Keratinocyte (primary cell): ENCODE measurements at regions not wholly inside any gene's neighbourhood (a gene's known extent, or its start where the extent isn't known, plus 50 kb on each side); places are given as distances from the start of the nearest gene placed in this dataset.

Experiments
- EZH2 ChIP-seq: IDR thresholded peaks from one replicate; pipeline ENCODE4 v1.6.1; 2012; ENCODE audit warnings: inconsistent platforms, mild to moderate bottlenecking, low read length, moderate library complexity
- TF ChIP-seq, protein P1 (sequence below), 3 experiments: IDR thresholded peaks in 1 of 3; conservative IDR thresholded peaks in 1 of 3; optimal IDR thresholded peaks in 1 of 3; 2 replicates in 2 of 3; 3 replicates in 1 of 3; pipeline versions ENCODE3 to v1.5.1; 2011; ENCODE audit warnings: low read length in 3 of 3, mild to moderate bottlenecking in 3 of 3, moderate library complexity in 2 of 3, control low read depth in 1 of 3, inconsistent platforms in 1 of 3; ENCODE audit not compliant: insufficient read depth in 2 of 3; ENCODE audit errors: extremely low read depth in 1 of 3

DNA sequence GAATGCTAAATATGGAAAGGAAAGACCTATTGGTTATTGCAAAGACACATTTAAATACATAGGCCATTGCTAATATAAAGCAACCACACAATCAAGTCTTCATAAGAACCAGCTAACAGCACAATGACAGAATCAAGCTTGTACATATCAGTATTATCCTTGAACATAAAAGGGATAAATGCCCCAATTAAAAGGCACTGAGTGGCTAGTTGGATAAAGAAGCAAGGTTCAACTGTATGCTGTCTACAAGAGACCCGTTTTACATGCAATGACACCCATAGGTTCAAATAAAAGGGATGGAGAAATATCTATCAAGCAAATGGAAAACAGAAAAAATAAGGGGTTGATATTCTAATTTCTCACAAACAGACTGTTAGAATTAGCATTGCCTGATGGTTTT is 706.1 kb downstream of the EPHA3 start:
- TF ChIP-seq EZH2: no peak
- TF ChIP-seq, protein P1, sequence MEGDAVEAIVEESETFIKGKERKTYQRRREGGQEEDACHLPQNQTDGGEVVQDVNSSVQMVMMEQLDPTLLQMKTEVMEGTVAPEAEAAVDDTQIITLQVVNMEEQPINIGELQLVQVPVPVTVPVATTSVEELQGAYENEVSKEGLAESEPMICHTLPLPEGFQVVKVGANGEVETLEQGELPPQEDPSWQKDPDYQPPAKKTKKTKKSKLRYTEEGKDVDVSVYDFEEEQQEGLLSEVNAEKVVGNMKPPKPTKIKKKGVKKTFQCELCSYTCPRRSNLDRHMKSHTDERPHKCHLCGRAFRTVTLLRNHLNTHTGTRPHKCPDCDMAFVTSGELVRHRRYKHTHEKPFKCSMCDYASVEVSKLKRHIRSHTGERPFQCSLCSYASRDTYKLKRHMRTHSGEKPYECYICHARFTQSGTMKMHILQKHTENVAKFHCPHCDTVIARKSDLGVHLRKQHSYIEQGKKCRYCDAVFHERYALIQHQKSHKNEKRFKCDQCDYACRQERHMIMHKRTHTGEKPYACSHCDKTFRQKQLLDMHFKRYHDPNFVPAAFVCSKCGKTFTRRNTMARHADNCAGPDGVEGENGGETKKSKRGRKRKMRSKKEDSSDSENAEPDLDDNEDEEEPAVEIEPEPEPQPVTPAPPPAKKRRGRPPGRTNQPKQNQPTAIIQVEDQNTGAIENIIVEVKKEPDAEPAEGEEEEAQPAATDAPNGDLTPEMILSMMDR (optimal IDR thresholded peaks at IDR 0.05 in 1 of 3, IDR thresholded peaks at IDR 0.05 in 1 of 3, conservative IDR thresholded peaks at IDR 0.05 in 1 of 3; ENCODE audit: extremely low read depth in 1 of 3, insufficient read depth in 2 of 3, low read length in 3 of 3): no peak
